HG03439 (cell line): ENCODE measurements at regions not wholly inside any gene's neighbourhood (a gene's known extent, or its start where the extent isn't known, plus 50 kb on each side); places are given as distances from the start of the nearest gene placed in this dataset.

Source experiments
- ATAC-seq: cut with Tn5 transposase; IDR thresholded peaks from one replicate; pipeline ENCODE4 v1.9.1; 2021; ENCODE audit warnings: mild to moderate bottlenecking, moderate library complexity; ENCODE audit not compliant: unreplicated experiment

GRCh38 chr2:21915201-21915600, 791.4 kb downstream of the TDRD15 start:
- ATAC-seq, result no peak

DNA sequence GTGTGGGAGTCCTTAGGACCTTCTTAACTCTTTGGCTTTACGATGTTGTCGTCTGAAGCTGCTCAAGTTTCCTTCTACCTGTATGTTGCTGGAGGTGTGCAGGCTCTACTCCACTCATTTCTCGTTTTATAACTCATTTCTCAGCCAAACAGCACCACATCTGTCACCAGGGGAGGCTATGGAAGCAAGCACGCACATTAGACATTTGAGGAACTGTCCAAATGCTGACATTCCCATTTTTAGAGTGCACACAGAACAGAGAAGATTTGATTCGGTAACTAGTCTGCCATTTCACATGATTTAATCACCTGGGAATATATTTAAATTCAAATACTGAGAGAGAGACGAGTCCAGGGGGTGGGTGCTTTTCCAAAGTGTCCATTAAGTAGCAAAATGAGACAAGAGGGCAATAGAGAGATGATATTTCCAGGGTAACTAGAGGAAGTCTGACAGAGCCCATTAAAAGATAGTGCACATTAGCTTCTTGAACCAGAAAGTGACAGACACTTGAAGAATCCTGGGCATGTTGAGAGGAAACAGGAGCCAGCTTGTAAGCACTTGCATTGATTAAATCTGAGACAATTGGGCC, 793.3 kb downstream of the TDRD15 start:
- no peak for ATAC-seq

DNA sequence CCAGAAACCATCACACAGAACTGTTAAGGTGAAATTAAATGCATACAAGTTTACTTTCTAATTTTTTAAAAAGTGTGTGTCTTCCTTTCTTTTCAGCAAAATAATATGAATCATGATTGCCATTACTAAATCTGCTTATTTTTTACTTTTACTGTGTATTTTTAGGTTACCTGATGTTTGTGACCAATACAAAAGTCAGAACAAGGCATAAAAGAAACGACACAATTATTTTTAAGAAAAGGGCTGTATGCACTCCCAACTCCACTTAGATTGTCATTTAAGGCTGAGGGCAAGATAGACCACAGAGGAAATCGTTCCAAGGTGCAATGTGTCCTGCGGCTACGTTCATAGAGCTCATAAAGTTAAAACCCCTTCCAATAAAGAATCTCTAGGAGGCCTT, 797.0 kb downstream of the TDRD15 start:
- ATAC-seq, result no peak

DNA sequence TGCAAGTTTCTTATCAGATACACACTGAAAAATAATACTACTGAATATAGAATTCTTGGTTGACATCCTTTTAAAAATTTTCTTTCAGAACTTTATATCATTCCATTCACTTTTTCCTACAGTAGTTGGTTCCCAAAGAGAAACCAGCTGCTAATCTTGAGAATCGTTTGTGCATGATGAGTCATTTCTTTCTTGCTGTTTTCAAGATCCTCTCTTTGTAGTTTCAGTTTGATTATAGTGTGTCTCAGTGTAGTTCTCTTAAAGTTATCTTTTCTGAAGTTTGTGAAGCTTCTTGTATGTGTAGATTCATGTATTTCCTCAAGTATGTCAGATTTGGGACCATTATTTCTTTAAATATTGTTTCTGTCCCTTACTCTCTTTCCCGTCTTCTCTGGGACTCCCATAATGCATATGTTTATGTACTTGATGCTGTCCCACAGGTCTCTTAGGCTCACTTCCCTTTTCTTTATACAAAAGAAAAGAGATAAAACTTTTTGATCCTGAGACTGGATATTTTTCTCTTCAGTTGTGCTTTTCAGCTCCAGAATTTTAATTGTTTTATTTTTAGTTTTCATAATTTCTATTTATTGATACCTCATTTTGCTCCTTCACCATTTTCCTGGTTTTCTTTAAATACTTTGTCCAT, 801.0 kb downstream of the TDRD15 start:
- ATAC-seq, result no peak

DNA sequence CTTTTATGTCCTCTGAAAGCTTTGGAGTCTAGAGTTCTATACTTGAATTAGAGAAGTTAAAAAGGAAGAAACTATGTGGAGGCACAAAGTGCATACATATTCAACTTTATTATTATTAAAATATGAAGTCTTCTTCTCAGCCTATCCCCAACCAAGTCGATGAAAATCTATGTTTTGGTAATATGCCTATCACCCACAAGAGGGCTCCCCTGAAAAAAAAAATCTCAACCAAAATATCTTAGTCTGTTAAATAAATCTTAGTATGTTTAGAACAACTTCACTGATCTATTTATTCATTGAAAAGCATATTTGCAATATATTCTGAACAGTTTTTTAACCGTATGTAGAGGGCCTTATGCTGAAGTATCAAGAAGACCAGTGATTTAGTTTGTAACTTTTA, 804.5 kb downstream of the TDRD15 start:
- no peak for ATAC-seq

DNA sequence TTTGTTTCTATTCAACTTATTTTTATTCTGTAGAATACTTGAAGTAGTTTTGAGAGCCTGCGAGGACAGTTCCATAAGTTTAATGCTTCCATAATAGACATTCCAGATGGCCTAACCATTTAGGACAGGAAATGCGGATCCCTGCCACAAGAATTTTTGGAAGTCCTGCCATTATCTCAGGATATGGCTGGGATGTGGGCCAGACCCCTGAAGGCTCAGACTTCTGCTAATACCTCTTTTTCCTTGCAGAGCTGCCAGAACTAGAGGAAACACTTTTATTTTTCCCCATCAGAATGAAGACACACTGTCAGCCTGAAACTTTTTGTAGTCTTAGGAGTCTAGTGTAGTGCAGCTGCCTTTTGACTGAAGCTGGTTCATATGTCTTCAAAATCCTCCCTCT, 806.5 kb downstream of the TDRD15 start:
- no peak for ATAC-seq

DNA sequence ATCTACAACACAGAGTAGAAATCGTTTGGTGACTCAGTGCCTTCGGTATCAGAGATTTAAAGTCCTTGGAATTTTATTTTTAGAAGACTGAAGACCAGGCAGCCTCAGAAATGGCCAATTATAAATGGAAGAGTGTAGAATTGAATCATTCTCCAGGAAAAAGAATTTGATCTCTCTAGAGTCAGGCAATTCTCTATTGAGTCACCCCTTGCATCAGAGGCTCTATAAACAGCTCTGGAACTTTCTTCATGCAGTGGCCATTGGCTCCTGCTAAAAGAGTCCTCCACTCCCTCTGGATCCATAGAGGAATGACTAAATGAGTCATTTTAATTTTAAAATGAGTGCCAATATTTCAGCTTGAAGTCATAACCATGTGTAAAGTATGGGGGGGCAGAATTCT, 816.2 kb downstream of the TDRD15 start:
- ATAC-seq, result no peak

DNA sequence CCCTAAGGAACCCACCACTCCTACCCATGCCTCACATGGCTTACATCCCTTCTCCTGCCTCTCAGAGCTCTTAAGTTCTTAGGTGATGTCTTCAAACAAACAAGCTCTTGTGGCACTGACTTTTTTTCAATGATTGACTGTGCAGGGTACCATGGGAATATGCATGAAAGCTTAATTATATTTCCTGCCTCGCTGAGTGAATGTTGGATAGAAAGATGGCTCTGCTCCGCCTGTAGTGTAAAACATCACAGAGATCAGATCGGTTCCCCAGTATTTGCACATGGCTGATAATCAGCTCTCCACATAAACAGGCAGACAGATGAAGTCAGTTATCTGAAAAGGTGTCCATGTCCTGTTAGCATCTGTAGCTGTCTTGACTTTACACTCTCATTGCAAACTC, 820.8 kb downstream of the TDRD15 start:
- no peak for ATAC-seq

GRCh38 chr2:21945658-21946057, 821.9 kb downstream of the TDRD15 start:
- ATAC-seq, result no peak

DNA sequence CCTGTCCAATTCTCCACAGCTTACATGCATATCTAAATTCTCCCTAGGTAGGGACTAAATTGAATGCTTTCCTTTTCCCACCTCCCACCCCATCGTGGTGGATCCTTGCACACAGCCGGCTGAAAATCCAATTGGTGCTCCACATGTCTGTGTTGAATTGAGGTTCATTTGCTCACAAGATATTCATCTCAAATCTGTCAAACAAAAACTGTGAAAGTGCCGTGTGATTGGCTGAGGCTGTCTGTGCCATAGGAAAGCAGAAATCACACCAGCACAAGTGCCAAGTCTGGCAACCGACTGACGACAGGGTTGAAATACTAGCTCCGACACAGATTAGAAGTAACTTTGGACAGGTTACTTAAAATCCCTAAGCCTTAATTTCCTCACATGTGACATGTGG, 823.3 kb downstream of the TDRD15 start:
- no peak for ATAC-seq

DNA sequence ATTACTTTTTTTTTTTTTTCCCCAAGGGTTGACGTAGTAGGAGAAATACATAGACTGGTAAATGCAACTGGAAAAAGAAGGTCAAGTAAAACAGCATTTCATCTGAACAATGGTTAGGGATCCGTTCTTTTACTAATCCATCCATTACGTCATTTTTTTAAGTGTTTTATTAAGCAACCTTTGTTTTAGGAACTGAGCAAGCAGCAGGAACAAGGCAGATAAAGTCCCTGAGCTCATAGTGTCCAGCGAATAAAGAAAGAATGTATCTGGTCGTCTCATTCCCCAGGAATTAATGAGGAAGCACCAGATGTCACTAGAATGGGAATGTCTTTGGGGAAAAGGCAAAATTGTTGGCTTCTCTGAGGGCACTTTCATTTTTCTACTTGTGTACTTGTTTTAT, 842.4 kb downstream of the TDRD15 start:
- no peak for ATAC-seq

GRCh38 chr2:21970971-21971370, 847.2 kb downstream of the TDRD15 start:
- ATAC-seq, result no peak

DNA sequence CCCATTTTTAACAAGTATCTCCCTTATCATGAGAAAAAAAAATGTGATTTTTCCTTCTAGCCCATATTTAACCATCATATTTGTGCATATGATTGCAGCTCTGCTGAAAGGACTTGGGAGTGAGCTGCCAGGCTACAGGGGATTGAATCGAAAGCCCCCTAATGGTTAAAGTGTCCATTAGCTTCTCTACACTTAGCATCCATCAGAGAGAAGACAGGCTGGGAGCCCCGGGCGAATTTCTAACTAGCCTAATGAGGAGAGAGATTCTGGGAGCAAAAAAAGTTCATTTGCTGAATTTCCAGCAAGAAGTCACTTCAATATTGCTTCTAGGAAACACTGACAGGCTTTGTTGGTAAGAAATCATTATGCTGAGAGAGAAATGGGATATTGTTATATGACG, 848.8 kb downstream of the TDRD15 start:
- no peak for ATAC-seq

DNA sequence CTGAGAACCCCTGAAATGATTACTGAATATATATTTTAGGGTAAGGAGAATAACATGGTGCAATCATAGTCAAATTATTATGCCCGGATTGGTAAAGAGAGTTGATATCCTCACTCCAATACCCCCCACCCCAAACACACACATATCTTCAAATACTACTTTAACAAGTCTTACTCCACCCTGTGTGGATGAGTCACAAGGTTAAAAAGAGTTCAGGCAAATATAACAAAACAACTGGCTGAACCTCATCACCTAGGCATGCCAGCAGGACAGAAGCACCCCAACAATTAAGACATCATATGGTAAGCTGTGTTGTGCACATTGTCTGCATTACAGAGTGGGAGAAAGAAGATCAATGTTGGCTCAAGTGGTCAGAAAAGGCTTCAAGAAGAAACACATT, 857.4 kb downstream of the TDRD15 start:
- no peak for ATAC-seq

DNA sequence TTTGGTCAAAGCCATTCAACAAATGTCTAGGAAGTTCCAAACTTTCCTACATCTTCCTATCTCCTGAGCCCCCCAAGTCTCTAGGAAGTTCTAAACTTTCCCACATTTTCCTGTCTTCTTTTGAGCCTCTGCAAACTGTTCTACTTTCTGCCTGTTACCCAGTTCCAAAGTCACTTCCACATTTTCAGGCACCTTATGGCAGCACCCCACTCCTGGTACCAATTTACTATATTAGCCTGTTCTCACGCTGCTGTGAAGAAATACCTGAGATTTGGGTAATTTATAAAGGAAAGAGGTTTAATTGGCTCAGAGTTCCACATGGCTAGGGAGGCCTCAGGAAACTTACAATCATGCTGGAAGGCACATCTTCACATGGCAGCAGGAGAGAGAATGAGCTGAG, 869.2 kb downstream of the TDRD15 start:
- ATAC-seq, result no peak

DNA sequence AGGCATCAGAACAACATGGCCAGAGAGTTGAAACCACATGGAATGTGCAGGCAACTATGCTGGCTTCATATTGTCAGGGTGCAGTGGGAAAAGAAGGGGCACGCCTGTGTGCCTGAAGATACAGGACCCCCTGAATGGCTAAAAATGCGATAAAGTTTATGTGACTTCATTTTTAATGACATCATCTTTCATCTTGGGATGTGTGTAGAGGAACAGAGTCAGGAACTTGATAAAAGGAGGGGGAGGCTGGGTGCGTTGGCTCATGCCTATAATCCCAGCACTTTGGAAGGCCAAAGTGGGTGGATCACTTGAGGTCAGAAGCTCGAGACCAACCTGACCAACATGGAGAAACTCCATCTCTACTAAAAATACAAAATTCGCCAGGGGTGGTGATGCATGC, 872.6 kb downstream of the TDRD15 start:
- ATAC-seq, result no peak

- ATAC-seq, result no peak
Observed at GRCh38 chr2:21999522-21999921, 875.8 kb downstream of the TDRD15 start.

DNA sequence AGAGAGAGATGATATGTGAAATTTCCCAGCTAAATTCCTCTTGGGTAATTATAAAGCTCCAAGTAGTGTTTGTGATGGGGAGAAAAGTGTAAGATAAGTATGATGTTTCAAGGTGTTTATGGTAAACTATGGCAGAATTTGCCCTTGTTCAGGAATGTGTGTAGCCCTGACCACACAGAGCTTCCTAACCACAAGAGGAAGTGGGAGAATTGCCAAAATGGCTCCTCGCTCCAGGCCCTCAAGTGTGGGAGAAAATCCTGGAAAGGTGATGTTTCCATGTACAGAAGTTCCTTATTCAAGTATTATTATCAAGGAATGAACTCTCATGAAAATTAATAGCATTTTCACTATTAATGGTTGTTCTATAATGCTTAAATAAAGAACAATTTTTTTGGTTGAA, 878.3 kb downstream of the TDRD15 start:
- ATAC-seq, result no peak

DNA sequence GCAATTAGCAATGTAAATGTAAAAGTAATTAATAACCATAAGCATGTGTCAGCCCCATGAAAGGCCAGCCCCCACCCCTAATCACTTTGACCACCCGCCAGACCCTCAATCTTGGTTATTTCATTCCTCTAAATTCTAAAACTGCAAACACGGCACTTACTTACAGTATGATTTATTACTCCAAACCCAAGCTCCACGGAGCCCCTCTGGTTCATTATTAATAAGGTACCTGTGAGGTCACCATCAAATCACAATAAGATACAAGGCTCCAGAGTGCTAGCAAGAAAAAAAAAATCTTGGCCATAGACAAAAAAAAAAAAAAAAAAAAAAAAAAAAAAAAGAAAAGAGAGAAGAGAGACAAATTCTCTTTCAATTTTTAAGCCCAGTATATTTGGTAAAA, 879.5 kb downstream of the TDRD15 start:
- no peak for ATAC-seq

GRCh38 chr2:22011048-22011447, 887.3 kb downstream of the TDRD15 start:
- no peak for ATAC-seq

GRCh38 chr2:22020091-22020742, 896.4 kb downstream of the TDRD15 start:
- no peak for ATAC-seq

- no peak for ATAC-seq
Observed at GRCh38 chr2:22027345-22028005, 903.7 kb downstream of the TDRD15 start.
